ENCODE measurements at regions not wholly inside any gene's neighbourhood (a gene's known extent, or its start where the extent isn't known, plus 50 kb on each side); places are given as distances from the start of the nearest gene placed in this dataset.

GRCh38 chr16:17845031-17845430 lies 374.3 kb upstream of the XYLT1 start:
- TF ChIP-seq EZH2 (IDR thresholded peaks at IDR 0.05; ENCODE audit: borderline replicate concordance, insufficient read depth, low read depth, low read length, poor library complexity, severe bottlenecking) = no peak
- TF ChIP-seq CTCF (IDR thresholded peaks at IDR 0.05) = no peak

All from B cell (primary cell).